ENCODE measurements at regions not wholly inside any gene's neighbourhood (a gene's known extent, or its start where the extent isn't known, plus 50 kb on each side); places are given as distances from the start of the nearest gene placed in this dataset.
"Not testable (repeated sequence)": the region's sequence is repeated elsewhere in the genome, so short reads cannot be mapped to it uniquely, and the experiment has no call there.

- H3K9me3 Mint-ChIP-seq = peaks cover 10 to 11% of the 10 kb centered on the region in 2 donors
- H3K27ac Mint-ChIP-seq = no peak overlapping the region
- DNase-seq (peak; percentile 74 to 76), ATAC-seq (replicated peaks in 1 of 2) (peak; percentile 79 to 80)
- H3K4me3 Mint-ChIP-seq = no peak overlapping the region
- H3K36me3 Mint-ChIP-seq (ENCODE audit: insufficient read depth in 2 of 2) = peaks cover 11 to 17% of the 10 kb centered on the region in 2 donors
- peaks cover 23% of the 10 kb centered on the region for H3K4me1 Mint-ChIP-seq (ENCODE audit: low read depth)
- H3K27me3 Mint-ChIP-seq (ENCODE audit: low read depth) = peaks cover 19% of the 10 kb centered on the region
These were observed 250.5 kb downstream of the UACA start for GRCh38 chr15:70512772-70513362.

- not testable (repeated sequence) for ATAC-seq (replicated peaks in 1 of 2); H3K27ac Mint-ChIP-seq; H3K4me3 Mint-ChIP-seq; DNase-seq
- H3K36me3 Mint-ChIP-seq (ENCODE audit: insufficient read depth in 2 of 2) = peaks cover 11 to 19% of the 10 kb centered on the region in 2 donors
- peaks cover 31% of the 10 kb centered on the region for H3K4me1 Mint-ChIP-seq (ENCODE audit: low read depth)
- H3K9me3 Mint-ChIP-seq = peaks cover 10 to 11% of the 10 kb centered on the region in 2 donors
- H3K27me3 Mint-ChIP-seq (ENCODE audit: low read depth) = peaks cover 16% of the 10 kb centered on the region
These were observed 251.3 kb downstream of the UACA start for GRCh38 chr15:70511972-70512587.

DNA sequence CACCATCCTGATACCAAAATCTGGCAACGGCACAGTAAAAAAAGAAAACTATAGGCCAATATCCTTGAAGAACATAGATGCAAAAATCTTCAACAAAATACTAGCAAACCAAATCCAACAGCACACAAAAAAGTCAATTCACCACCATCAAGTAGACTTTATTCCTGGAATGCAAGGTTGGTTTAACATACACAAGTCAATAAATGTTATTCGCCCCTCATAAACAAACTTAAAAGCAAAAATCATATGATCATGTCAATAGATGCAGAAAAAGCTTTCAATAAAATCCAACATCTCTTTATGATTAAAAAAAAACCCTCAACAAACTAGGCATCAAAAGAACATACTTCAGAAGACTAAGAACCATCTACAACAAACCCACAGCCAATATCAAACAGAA lies 252.9 kb downstream of the UACA start:
- DNase-seq (no peak), ATAC-seq (replicated peaks in 1 of 2) (no peak)
- H3K36me3 Mint-ChIP-seq (ENCODE audit: insufficient read depth in 2 of 2) = peaks cover 13 to 22% of the 10 kb centered on the region in 2 donors
- H3K27me3 Mint-ChIP-seq (ENCODE audit: low read depth) = peaks cover 16% of the 10 kb centered on the region
- peak overlapping the region; percentile 11 for H3K27ac Mint-ChIP-seq
- H3K9me3 Mint-ChIP-seq = peaks cover 10 to 11% of the 10 kb centered on the region in 2 donors
- peaks cover 47% of the 10 kb centered on the region for H3K4me1 Mint-ChIP-seq (ENCODE audit: low read depth)
- H3K4me3 Mint-ChIP-seq = no peak overlapping the region

GRCh38 chr15:70509731-70510143 lies 253.6 kb downstream of the UACA start:
- Mint-ChIP-seq H3K9me3 (peaks cover 10 to 11% of the 10 kb centered on the region in 2 donors), H3K4me3 (peak overlapping the region in 1 of 2 donors; percentile 73), H3K27me3 (ENCODE audit: low read depth) (peaks cover 10% of the 10 kb centered on the region), H3K27ac (no peak overlapping the region), H3K36me3 (ENCODE audit: insufficient read depth in 2 of 2) (peaks cover 13 to 22% of the 10 kb centered on the region in 2 donors), H3K4me1 (ENCODE audit: low read depth) (peaks cover 54% of the 10 kb centered on the region)
- DNase-seq (no peak), ATAC-seq (replicated peaks in 1 of 2) (no peak)

GRCh38 chr15:70509282-70509662 lies 254.1 kb downstream of the UACA start:
- H3K27me3 Mint-ChIP-seq (ENCODE audit: low read depth) = peaks cover 6% of the 10 kb centered on the region
- H3K4me3 Mint-ChIP-seq = peak overlapping the region; percentile 48 to 73
- peaks cover 13 to 22% of the 10 kb centered on the region in 2 donors for H3K36me3 Mint-ChIP-seq (ENCODE audit: insufficient read depth in 2 of 2)
- H3K4me1 Mint-ChIP-seq (ENCODE audit: low read depth) = peaks cover 59% of the 10 kb centered on the region
- DNase-seq (peak in 1 of 2 donors; percentile 19), ATAC-seq (replicated peaks in 1 of 2) (peak in 1 of 2 donors; percentile 5)
- peaks cover 10 to 11% of the 10 kb centered on the region in 2 donors for H3K9me3 Mint-ChIP-seq
- peak overlapping the region; percentile 8 for H3K27ac Mint-ChIP-seq

DNA sequence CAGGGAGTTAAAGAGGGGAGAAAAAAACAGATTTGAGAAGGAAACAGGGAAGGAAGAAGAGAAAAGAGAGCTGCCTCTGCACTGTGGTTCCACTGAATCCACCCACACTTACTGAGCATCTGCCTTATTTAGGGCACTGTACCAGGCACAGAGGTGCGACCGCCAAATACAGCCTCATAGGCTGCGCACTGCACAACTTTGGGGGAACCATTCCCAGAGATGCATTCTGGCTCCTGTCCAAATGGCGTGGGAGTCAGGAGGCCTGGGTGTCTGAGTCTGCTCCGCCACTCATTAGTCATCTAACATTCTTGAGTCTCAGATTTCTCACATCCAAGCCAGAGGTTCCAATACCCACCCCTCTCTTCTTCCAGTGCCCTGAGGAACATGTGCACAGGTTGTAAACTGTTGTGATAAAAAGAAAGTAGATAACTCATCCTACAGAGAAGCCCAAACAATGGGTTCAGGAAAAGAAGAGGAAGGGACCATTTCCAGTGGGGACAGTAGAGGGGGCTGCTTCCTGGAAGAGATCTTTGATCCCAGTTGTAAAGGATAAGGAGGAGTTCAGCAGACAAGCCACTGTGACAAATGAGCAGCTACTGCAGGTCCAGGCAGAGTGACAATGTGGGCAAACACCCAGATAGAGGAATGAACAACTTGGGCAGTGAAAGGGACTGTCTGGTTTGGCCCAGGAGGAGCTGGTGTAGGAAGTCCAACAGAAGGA lies 254.6 kb downstream of the UACA start:
- peaks cover 64% of the 10 kb centered on the region for H3K4me1 Mint-ChIP-seq (ENCODE audit: low read depth)
- peaks cover 6% of the 10 kb centered on the region for H3K27me3 Mint-ChIP-seq (ENCODE audit: low read depth)
- H3K9me3 Mint-ChIP-seq = peaks cover 10 to 11% of the 10 kb centered on the region in 2 donors
- peak; percentile 48 to 64 for DNase-seq
- peak overlapping the region; percentile 48 to 73 for H3K4me3 Mint-ChIP-seq
- peak; percentile 40 to 41 for ATAC-seq (replicated peaks in 1 of 2)
- H3K36me3 Mint-ChIP-seq (ENCODE audit: insufficient read depth in 2 of 2) = peaks cover 13 to 22% of the 10 kb centered on the region in 2 donors
- H3K27ac Mint-ChIP-seq = peak overlapping the region; percentile 17

- peak; percentile 31 to 38 for ATAC-seq (replicated peaks in 1 of 2)
- peaks cover 6% of the 10 kb centered on the region for H3K27me3 Mint-ChIP-seq (ENCODE audit: low read depth)
- peak overlapping the region; percentile 36 to 67 for H3K4me3 Mint-ChIP-seq
- peak overlapping the region; percentile 86 for H3K27ac Mint-ChIP-seq
- peak; percentile 51 to 54 for DNase-seq
- peaks cover 73% of the 10 kb centered on the region for H3K4me1 Mint-ChIP-seq (ENCODE audit: low read depth)
- peaks cover 10 to 11% of the 10 kb centered on the region in 2 donors for H3K9me3 Mint-ChIP-seq
- peaks cover 13 to 22% of the 10 kb centered on the region in 2 donors for H3K36me3 Mint-ChIP-seq (ENCODE audit: insufficient read depth in 2 of 2)
These were observed 255.5 kb downstream of the UACA start for GRCh38 chr15:70507772-70508371.

DNA sequence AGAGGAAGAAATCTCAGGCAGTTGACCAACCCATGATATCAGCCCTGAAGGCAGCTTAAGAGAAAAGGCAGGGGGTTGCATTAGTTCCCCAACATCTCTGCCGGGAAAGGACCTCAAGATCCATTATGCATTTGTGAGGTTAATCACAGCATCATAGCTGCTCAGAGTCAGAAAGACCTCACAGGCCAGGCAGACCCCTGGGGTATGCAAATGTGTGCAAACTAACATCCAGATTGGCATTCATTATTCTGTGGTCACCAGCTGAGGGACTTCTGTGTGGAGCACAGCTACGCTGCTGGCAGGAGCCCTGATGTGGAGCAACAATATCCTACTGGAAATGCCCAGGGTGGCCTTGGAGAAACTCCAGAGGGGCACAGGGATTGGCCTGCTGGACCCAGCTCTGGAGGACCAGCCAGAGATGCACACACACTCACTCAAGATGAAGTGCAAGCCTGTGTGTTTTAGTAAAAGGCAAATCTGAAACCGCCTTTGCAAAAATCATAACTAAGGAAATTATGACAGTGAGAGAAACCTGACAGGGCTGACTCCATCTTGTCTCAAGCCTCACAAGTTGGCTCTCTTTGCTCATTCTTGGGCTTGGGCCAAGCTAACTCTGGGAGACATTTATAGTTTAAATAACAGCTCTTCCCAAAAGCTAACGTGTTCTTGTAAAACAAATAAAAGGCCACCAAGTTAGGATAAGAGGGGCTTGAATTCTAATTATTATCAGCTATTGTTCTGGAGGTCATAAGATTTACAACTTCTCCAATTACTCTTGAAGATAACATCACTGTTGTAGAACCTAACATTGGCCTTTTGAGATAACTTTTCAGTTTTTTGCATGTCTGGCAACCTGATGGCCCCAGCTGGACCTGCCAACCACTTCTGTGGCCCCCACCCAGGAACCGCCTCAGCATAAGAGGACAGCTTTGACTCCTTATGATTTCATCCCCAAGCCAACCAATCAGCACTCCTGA lies 257.1 kb downstream of the UACA start:
- Mint-ChIP-seq H3K4me1 (ENCODE audit: low read depth) (peaks cover 86% of the 10 kb centered on the region), H3K27ac (peak overlapping the region; percentile 67), H3K4me3 (no peak overlapping the region), H3K9me3 (peaks cover 5 to 6% of the 10 kb centered on the region in 2 donors), H3K27me3 (ENCODE audit: low read depth) (no peaks in the 10 kb centered on the region), H3K36me3 (ENCODE audit: insufficient read depth in 2 of 2) (peaks cover 13 to 20% of the 10 kb centered on the region in 2 donors)
- no peak for DNase-seq
- no peak for ATAC-seq (replicated peaks in 1 of 2)

GRCh38 chr15:70505411-70505919 lies 257.9 kb downstream of the UACA start:
- Mint-ChIP-seq H3K36me3 (ENCODE audit: insufficient read depth in 2 of 2) (peaks cover 11 to 16% of the 10 kb centered on the region in 2 donors), H3K27me3 (ENCODE audit: low read depth) (no peaks in the 10 kb centered on the region), H3K9me3 (peaks cover under 1 to 1% of the 10 kb centered on the region in 2 donors), H3K27ac (peak overlapping the region; percentile 61), H3K4me3 (peak overlapping the region; percentile 72 to 77), H3K4me1 (ENCODE audit: low read depth) (peaks cover 86% of the 10 kb centered on the region)
- ATAC-seq (replicated peaks in 1 of 2) = peak; percentile 50 to 54
- peak; percentile 41 to 43 for DNase-seq

DNA sequence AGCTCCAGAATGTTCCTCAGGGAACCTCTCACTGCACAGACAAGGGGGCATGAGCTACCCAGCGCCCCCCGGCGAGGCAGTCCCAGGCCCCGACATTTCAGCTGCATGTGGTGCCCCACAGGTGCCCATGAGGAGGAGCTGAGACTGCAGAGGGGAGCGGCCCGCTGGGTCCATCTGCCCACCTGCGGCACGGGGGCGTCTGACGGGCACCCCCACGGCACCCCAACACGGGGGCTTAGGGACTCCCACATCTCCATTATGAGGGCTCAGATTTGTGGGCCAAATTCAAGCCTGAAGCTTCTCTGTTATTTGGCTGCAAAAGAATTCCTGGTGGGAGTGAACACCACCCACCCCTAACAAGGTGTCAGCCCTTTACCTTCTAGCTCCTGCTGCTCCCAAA lies 258.4 kb downstream of the UACA start:
- DNase-seq (no peak), ATAC-seq (replicated peaks in 1 of 2) (no peak)
- peaks cover 6 to 11% of the 10 kb centered on the region in 2 donors for H3K36me3 Mint-ChIP-seq (ENCODE audit: insufficient read depth in 2 of 2)
- no peaks in the 10 kb centered on the region for H3K9me3 Mint-ChIP-seq
- peak overlapping the region; percentile 74 to 77 for H3K4me3 Mint-ChIP-seq
- H3K4me1 Mint-ChIP-seq (ENCODE audit: low read depth) = peaks cover 84% of the 10 kb centered on the region
- H3K27me3 Mint-ChIP-seq (ENCODE audit: low read depth) = no peaks in the 10 kb centered on the region
- peak overlapping the region; percentile 50 for H3K27ac Mint-ChIP-seq

- Mint-ChIP-seq H3K9me3 (no peaks in the 10 kb centered on the region), H3K36me3 (ENCODE audit: insufficient read depth in 2 of 2) (peaks cover 4 to 10% of the 10 kb centered on the region in 2 donors), H3K4me3 (peak overlapping the region; percentile 74 to 77), H3K27me3 (ENCODE audit: low read depth) (no peaks in the 10 kb centered on the region), H3K27ac (no peak overlapping the region), H3K4me1 (ENCODE audit: low read depth) (peaks cover 78% of the 10 kb centered on the region)
- DNase-seq (peak; percentile 42 to 52), ATAC-seq (replicated peaks in 1 of 2) (peak; percentile 35 to 47)
These were observed 258.9 kb downstream of the UACA start for GRCh38 chr15:70504299-70504951.

All from activated T-cell treated with anti-CD3 and anti-CD28 coated beads, Interleukin-2, amount 50 U/mL, for 72 hours (primary cell).